GM12865 (cell line): ENCODE measurements at regions not wholly inside any gene's neighbourhood (a gene's known extent, or its start where the extent isn't known, plus 50 kb on each side); places are given as distances from the start of the nearest gene placed in this dataset.
"Not testable (repeated sequence)": the region's sequence is repeated elsewhere in the genome, so short reads cannot be mapped to it uniquely, and the experiment has no call there.

ENCODE experiments used
- DNase-seq: peaks from one replicate; pipeline ENCODE4 v3.0.0; 2010; ENCODE audit warnings: low read depth
- H3K4me3 ChIP-seq: 2 replicates; pipeline ENCODE4 v1.5.1; 2011; ENCODE audit warnings: mild to moderate bottlenecking, low read depth, low read length, control low read depth
- TF ChIP-seq, protein P1 (sequence below): IDR thresholded peaks from 2 replicates; pipeline ENCODE4 v1.5.1; 2011; ENCODE audit warnings: low read length, control low read depth, low read depth, inconsistent platforms; ENCODE audit not compliant: insufficient read depth; ENCODE audit errors: missing control alignments

DNA sequence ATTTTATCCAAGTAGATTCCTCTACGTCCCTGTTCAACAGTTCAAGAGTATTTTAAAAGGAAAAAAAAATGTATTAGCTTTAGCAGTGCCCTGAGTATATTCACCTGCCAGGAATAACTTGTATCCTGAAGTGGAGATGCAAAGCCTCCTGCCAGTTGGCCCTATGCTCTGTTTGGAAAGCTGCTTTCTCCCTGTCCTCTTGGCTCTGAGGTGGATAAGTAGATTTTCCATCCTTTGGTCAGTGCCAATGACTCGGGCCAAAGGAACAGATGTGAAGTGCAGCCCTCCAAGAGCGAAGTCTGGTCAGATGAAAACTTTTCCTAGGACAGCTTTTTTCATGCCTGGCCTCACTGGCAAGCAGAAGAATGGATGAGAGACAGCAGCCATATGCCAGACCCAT, 839.9 kb upstream of the TENM4 start:
- DNase-seq = no peak
- TF ChIP-seq, protein P1, sequence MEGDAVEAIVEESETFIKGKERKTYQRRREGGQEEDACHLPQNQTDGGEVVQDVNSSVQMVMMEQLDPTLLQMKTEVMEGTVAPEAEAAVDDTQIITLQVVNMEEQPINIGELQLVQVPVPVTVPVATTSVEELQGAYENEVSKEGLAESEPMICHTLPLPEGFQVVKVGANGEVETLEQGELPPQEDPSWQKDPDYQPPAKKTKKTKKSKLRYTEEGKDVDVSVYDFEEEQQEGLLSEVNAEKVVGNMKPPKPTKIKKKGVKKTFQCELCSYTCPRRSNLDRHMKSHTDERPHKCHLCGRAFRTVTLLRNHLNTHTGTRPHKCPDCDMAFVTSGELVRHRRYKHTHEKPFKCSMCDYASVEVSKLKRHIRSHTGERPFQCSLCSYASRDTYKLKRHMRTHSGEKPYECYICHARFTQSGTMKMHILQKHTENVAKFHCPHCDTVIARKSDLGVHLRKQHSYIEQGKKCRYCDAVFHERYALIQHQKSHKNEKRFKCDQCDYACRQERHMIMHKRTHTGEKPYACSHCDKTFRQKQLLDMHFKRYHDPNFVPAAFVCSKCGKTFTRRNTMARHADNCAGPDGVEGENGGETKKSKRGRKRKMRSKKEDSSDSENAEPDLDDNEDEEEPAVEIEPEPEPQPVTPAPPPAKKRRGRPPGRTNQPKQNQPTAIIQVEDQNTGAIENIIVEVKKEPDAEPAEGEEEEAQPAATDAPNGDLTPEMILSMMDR = no peak
- H3K4me3 ChIP-seq = no peak overlapping the region

DNA sequence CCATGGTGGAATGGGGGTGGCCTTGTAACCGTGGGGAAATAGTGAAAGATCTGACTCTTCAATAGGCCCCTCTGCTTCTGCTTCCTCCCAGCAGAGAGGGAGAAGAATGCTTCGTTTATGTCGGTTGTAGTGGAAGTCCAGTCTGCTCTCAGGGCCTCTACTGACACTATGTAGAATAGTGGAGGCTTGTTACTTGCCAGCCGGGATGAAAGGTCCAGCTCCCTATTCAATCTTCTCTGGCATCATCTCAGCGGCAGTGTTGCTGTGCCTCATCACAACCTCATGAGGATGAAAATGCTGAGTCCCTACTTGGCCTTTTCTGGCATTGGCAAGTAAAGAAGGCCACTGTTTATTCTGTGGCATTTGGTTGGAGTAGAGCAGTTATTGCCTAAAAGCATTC, 820.9 kb upstream of the TENM4 start:
- TF ChIP-seq, protein P1 = no peak
- DNase-seq = no peak
- no peak overlapping the region for H3K4me3 ChIP-seq

DNA sequence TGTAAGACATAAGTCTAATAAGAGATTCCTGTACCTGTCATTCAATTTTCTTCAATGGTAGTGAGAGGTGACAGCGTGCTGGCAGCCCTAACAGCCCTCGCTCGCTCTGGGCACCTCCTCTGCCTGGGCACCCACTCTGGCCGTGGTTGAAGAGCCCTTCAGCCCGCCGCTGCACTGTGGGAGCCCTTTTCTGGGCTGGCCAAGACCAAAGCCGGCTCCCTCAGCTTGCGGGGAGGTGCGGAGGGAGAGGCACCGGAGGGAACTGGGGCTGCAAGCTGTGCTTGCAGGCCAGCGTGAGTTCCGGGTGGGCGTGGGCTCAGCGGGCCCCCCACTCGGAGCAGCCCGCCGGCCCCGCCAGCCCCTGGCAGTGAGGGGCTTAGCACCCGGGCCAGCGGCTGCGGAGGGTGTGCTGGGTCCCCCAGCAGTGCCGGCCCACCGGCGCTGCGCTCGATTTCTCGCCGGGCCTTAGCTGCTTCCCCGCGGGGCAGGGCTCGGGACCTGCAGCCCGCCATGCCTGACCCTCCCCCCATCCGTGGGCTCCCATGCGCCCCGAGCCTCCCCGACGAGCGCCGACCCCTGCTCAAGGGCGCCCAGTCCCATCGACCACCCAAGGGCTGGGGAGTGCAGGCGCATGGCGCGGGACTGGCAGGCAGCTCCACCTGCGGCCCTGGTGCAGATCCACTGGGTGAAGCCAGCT, 816.6 kb upstream of the TENM4 start:
- DNase-seq = not testable (repeated sequence)

DNA sequence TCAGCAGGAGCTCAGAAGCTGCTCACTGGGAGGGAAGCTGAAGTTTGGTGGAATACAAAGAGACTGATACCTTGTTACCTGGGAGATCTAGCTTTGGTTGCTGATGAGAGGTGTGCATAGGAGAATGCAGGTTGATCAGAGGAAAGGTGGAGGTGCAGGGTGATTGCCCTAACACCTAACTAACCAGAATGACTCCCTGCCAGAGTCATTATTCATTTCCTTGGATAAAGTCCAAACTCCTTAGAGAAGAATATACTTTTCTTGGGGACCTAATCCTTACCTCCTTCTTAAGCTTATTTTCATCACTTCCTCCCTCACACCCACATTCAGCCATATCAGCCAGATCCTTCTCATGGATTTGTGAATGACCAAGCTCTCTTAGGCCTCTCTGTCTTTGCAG, 814.2 kb upstream of the TENM4 start:
- TF ChIP-seq, protein P1 = no peak
- H3K4me3 ChIP-seq = no peak overlapping the region
- no peak for DNase-seq

More for the DNA sequence above, 816.6 kb upstream of the TENM4 start:
- not testable (repeated sequence) for H3K4me3 ChIP-seq

DNA sequence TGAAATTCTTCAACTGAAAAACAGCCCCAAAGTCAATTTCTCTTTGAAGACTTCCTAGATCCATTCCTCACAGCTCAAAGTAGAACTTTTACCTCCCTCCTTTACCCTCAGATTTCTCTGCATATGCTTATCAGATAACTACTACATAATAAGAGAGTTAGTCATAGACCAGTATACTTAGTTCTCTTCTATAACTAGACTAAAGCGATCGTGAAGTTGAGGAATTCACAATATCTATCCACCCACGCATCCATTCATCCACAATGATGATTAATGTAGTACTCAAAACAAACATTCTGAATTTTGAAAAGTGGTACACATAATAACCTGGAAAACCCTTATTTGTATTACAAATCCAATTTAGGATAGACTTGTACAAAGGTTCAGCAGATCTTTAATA, 800.9 kb upstream of the TENM4 start:
- TF ChIP-seq, protein P1 = no peak
- DNase-seq = no peak

DNA sequence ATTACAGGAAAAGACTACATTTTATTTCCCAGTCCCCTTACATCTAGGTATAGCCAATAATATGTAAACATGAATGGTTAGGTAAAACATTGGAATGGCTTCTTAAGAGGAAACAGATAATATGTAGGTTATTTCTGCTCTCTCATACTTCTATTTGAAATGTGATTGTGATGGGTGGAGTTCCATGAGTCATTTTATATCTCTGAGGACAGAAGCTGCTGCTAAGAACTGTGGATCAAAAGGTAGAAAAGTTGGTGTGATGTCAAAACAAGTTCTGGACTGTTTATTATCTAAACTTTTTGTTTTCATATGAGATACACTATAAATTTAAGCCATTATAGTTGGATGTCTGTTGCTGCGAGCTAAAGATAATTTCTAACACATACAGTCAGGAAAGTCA, 799.4 kb upstream of the TENM4 start:
- DNase-seq = no peak
- no peak overlapping the region for H3K4me3 ChIP-seq
- TF ChIP-seq, protein P1 = no peak

More for the DNA sequence above, 800.9 kb upstream of the TENM4 start:
- H3K4me3 ChIP-seq = no peak overlapping the region

DNA sequence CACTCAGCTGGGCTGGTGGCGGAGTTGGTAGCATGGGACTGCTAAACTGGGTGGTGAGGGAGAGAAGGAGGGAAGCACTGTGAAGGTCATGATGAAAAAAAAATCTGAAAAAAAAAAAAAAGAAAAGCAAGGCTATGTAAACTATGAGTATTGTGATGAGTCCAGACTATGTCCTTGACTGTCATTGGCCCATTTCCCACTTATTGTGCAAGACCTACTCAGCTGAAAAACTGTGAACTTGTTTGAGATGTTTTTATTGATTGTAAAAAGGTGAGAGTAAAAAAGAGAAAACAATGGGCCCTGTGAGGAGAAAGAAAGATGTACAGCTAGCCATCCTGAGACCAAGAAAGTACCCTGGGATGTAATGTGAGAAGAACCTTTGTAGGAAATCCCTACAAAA, 798.4 kb upstream of the TENM4 start:
- TF ChIP-seq, protein P1 = no peak
- no peak for DNase-seq
- no peak overlapping the region for H3K4me3 ChIP-seq
